ENCODE measurements at regions not wholly inside any gene's neighbourhood (a gene's known extent, or its start where the extent isn't known, plus 50 kb on each side); places are given as distances from the start of the nearest gene placed in this dataset.

- ATAC-seq: peak; percentile 31
- POLR2A ChIA-PET: no interaction called here
- H3K4me3 Mint-ChIP-seq: peak overlapping the region in 2 of 10 donors; percentile 8 to 20
- Histone ChIP-seq H3K4me1 (ENCODE audit: control insufficient read depth in 2 of 2, insufficient read depth in 2 of 2, low read length in 2 of 2) (peaks cover 8 to 11% of the 10 kb centered on the region in 2 donors), H3K27me3 (ENCODE audit: control insufficient read depth in 2 of 2, insufficient read depth in 2 of 2, low read length in 2 of 2) (no peaks in the 10 kb centered on the region), H3K36me3 (ENCODE audit: control insufficient read depth in 2 of 3, insufficient read depth in 3 of 3, low read length in 3 of 3) (no peaks in the 10 kb centered on the region), H3K27ac (ENCODE audit: low read depth, low read length) (no peak overlapping the region), H3K9me3 (ENCODE audit: control insufficient read depth in 2 of 3, low read length in 3 of 3) (no peaks in the 10 kb centered on the region), H3K4me3 (ENCODE audit: low read length) (no peak overlapping the region)
- H3K4me1 Mint-ChIP-seq: peaks cover 5 to 54% (median 37%) of the 10 kb centered on the region in 7 donors
- peak in 7 of 9 donors; percentile 10 to 49 (median 23) for DNase-seq
- H3K27me3 Mint-ChIP-seq: no peaks in the 10 kb centered on the region
- no peaks in the 10 kb centered on the region for H3K36me3 Mint-ChIP-seq
- intact Hi-C loops (cut with micrococcal nuclease): loop anchor here in 1 of 2 donors (5.0 kb wide), 1 partner anchor 109 kb away; no protein-coding TSS in a partner anchor
- H3K9me3 Mint-ChIP-seq: peaks cover 0 to 4% (median 0%) of the 10 kb centered on the region in 11 donors
- CTCF ChIA-PET: no interaction called here
- peak overlapping the region in 3 of 9 donors; percentile 21 to 78 (median 33) for H3K27ac Mint-ChIP-seq
Observed at GRCh38 chr5:110031402-110032140, 341.8 kb downstream of the MAN2A1 start.

GRCh38 chr5:110032376-110032775 is 342.6 kb downstream of the MAN2A1 start:
- Histone ChIP-seq H3K4me1 (ENCODE audit: control insufficient read depth in 2 of 2, insufficient read depth in 2 of 2, low read length in 2 of 2) (peaks cover 8 to 11% of the 10 kb centered on the region in 2 donors), H3K36me3 (ENCODE audit: control insufficient read depth in 2 of 3, insufficient read depth in 3 of 3, low read length in 3 of 3) (no peaks in the 10 kb centered on the region), H3K9me3 (ENCODE audit: control insufficient read depth in 2 of 3, low read length in 3 of 3) (no peaks in the 10 kb centered on the region), H3K4me3 (ENCODE audit: low read length) (no peak overlapping the region), H3K27ac (ENCODE audit: low read depth, low read length) (no peak overlapping the region), H3K27me3 (ENCODE audit: control insufficient read depth in 2 of 2, insufficient read depth in 2 of 2, low read length in 2 of 2) (no peaks in the 10 kb centered on the region)
- ChIA-PET POLR2A (interaction anchor here (1.7 kb wide), 1 partner anchor 343 kb away, joined by 11 read pairs; the partner anchor contains the start of gene MAN2A1), CTCF (no interaction called here)
- intact Hi-C loops (cut with micrococcal nuclease): loop anchor here in 1 of 2 donors (5.0 kb wide), 1 partner anchor 110 kb away; no protein-coding TSS in a partner anchor
- no peaks in the 10 kb centered on the region for H3K9me3 Mint-ChIP-seq
- H3K4me1 Mint-ChIP-seq: peaks cover 5 to 54% (median 37%) of the 10 kb centered on the region in 7 donors
- DNase-seq (no peak), ATAC-seq (no peak)
- H3K27me3 Mint-ChIP-seq: peaks cover 0 to 1% (median 0%) of the 10 kb centered on the region in 5 donors
- H3K36me3 Mint-ChIP-seq: no peaks in the 10 kb centered on the region
- no peak overlapping the region for H3K4me3 Mint-ChIP-seq
- no peak overlapping the region for H3K27ac Mint-ChIP-seq

GRCh38 chr5:110034056-110034600 is 344.4 kb downstream of the MAN2A1 start:
- ChIA-PET CTCF (interaction anchor here (0.6 kb wide), 1 partner anchor 27 kb away, joined by 3 read pairs; no protein-coding TSS in a partner anchor), POLR2A (interaction anchor here (1.6 kb wide), 1 partner anchor 14 kb away, joined by 3 read pairs; no protein-coding TSS in a partner anchor)
- Mint-ChIP-seq H3K27ac (peak overlapping the region in 1 of 9 donors; percentile 86), H3K36me3 (no peaks in the 10 kb centered on the region), H3K27me3 (peaks cover 0 to 2% (median 0%) of the 10 kb centered on the region in 5 donors), H3K4me1 (peaks cover 0 to 41% (median 28%) of the 10 kb centered on the region in 7 donors), H3K9me3 (no peaks in the 10 kb centered on the region), H3K4me3 (no peak overlapping the region)
- intact Hi-C loops (cut with micrococcal nuclease): loop anchor here in 1 of 2 donors (5.0 kb wide), 1 partner anchor 112 kb away; no protein-coding TSS in a partner anchor
- Histone ChIP-seq H3K4me1 (ENCODE audit: control insufficient read depth in 2 of 2, insufficient read depth in 2 of 2, low read length in 2 of 2) (peaks cover 8 to 11% of the 10 kb centered on the region in 2 donors), H3K9me3 (ENCODE audit: control insufficient read depth in 2 of 3, low read length in 3 of 3) (no peaks in the 10 kb centered on the region), H3K27ac (ENCODE audit: low read depth, low read length) (no peak overlapping the region), H3K36me3 (ENCODE audit: control insufficient read depth in 2 of 3, insufficient read depth in 3 of 3, low read length in 3 of 3) (no peaks in the 10 kb centered on the region), H3K27me3 (ENCODE audit: control insufficient read depth in 2 of 2, insufficient read depth in 2 of 2, low read length in 2 of 2) (no peaks in the 10 kb centered on the region), H3K4me3 (ENCODE audit: low read length) (no peak overlapping the region)
- ATAC-seq: no peak
- DNase-seq: no peak

GRCh38 chr5:110038297-110038997 is 348.7 kb downstream of the MAN2A1 start:
- DNase-seq (no peak), ATAC-seq (no peak)
- Mint-ChIP-seq H3K27ac (no peak overlapping the region), H3K9me3 (peaks cover 0 to 24% (median 8%) of the 10 kb centered on the region in 11 donors), H3K4me1 (peaks cover 0 to 22% (median 13%) of the 10 kb centered on the region in 7 donors), H3K27me3 (peaks cover 0 to 2% (median 0%) of the 10 kb centered on the region in 5 donors), H3K36me3 (peaks cover 0 to 9% (median 5%) of the 10 kb centered on the region in 5 donors), H3K4me3 (no peak overlapping the region)
- Histone ChIP-seq H3K36me3 (ENCODE audit: control insufficient read depth in 2 of 3, insufficient read depth in 3 of 3, low read length in 3 of 3) (no peaks in the 10 kb centered on the region), H3K27me3 (ENCODE audit: control insufficient read depth in 2 of 2, insufficient read depth in 2 of 2, low read length in 2 of 2) (no peaks in the 10 kb centered on the region), H3K27ac (ENCODE audit: low read depth, low read length) (no peak overlapping the region), H3K9me3 (ENCODE audit: control insufficient read depth in 2 of 3, low read length in 3 of 3) (no peaks in the 10 kb centered on the region), H3K4me3 (ENCODE audit: low read length) (no peak overlapping the region), H3K4me1 (ENCODE audit: control insufficient read depth in 2 of 2, insufficient read depth in 2 of 2, low read length in 2 of 2) (no peaks in the 10 kb centered on the region)
- POLR2A ChIA-PET: no interaction called here
- intact Hi-C loops (cut with micrococcal nuclease): no loop called here
- CTCF ChIA-PET: no interaction called here

- Histone ChIP-seq H3K36me3 (ENCODE audit: control insufficient read depth in 2 of 3, insufficient read depth in 3 of 3, low read length in 3 of 3) (no peaks in the 10 kb centered on the region), H3K27me3 (ENCODE audit: control insufficient read depth in 2 of 2, insufficient read depth in 2 of 2, low read length in 2 of 2) (no peaks in the 10 kb centered on the region), H3K4me1 (ENCODE audit: control insufficient read depth in 2 of 2, insufficient read depth in 2 of 2, low read length in 2 of 2) (no peaks in the 10 kb centered on the region), H3K27ac (ENCODE audit: low read depth, low read length) (no peak overlapping the region), H3K4me3 (ENCODE audit: low read length) (no peak overlapping the region), H3K9me3 (ENCODE audit: control insufficient read depth in 2 of 3, low read length in 3 of 3) (no peaks in the 10 kb centered on the region)
- POLR2A ChIA-PET: no interaction called here
- no peak for ATAC-seq
- H3K4me1 Mint-ChIP-seq: peaks cover 0 to 18% (median 11%) of the 10 kb centered on the region in 7 donors
- peaks cover 0 to 2% (median 0%) of the 10 kb centered on the region in 5 donors for H3K27me3 Mint-ChIP-seq
- CTCF ChIA-PET: no interaction called here
- H3K36me3 Mint-ChIP-seq: peaks cover 6 to 18% (median 13%) of the 10 kb centered on the region in 5 donors
- no peak overlapping the region for H3K4me3 Mint-ChIP-seq
- H3K27ac Mint-ChIP-seq: no peak overlapping the region
- peaks cover 3 to 39% (median 11%) of the 10 kb centered on the region in 11 donors for H3K9me3 Mint-ChIP-seq
- no peak for DNase-seq
- intact Hi-C loops (cut with micrococcal nuclease): loop anchor here in 1 of 2 donors (10.0 kb wide), 1 partner anchor 585 kb away; no protein-coding TSS in a partner anchor
Observed at GRCh38 chr5:110040178-110040577, 350.5 kb downstream of the MAN2A1 start.

- ATAC-seq: peak; percentile 8
- peak overlapping the region in 3 of 9 donors; percentile 5 to 9 (median 6) for H3K27ac Mint-ChIP-seq
- DNase-seq: peak in 7 of 9 donors; percentile 11 to 59 (median 24)
Observed at GRCh38 chr5:110043025-110043424, 353.3 kb downstream of the MAN2A1 start.

More at GRCh38 chr5:110043025-110043424, 353.3 kb downstream of the MAN2A1 start:
- Mint-ChIP-seq H3K9me3 (peaks cover 5 to 46% (median 17%) of the 10 kb centered on the region in 11 donors), H3K4me3 (peak overlapping the region in 1 of 10 donors; percentile 1), H3K4me1 (peaks cover 0 to 18% (median 11%) of the 10 kb centered on the region in 7 donors), H3K27me3 (peaks cover 0 to 4% (median 0%) of the 10 kb centered on the region in 5 donors), H3K36me3 (peaks cover 13 to 24% (median 16%) of the 10 kb centered on the region in 5 donors)
- intact Hi-C loops (cut with micrococcal nuclease): loop anchor here in 1 of 2 donors (10.0 kb wide), 1 partner anchor 582 kb away; no protein-coding TSS in a partner anchor
- CTCF ChIA-PET: no interaction called here
- Histone ChIP-seq H3K36me3 (ENCODE audit: control insufficient read depth in 2 of 3, insufficient read depth in 3 of 3, low read length in 3 of 3) (no peaks in the 10 kb centered on the region), H3K27ac (ENCODE audit: low read depth, low read length) (no peak overlapping the region), H3K27me3 (ENCODE audit: control insufficient read depth in 2 of 2, insufficient read depth in 2 of 2, low read length in 2 of 2) (no peaks in the 10 kb centered on the region), H3K4me1 (ENCODE audit: control insufficient read depth in 2 of 2, insufficient read depth in 2 of 2, low read length in 2 of 2) (no peaks in the 10 kb centered on the region), H3K9me3 (ENCODE audit: control insufficient read depth in 2 of 3, low read length in 3 of 3) (no peaks in the 10 kb centered on the region), H3K4me3 (ENCODE audit: low read length) (no peak overlapping the region)
- POLR2A ChIA-PET: no interaction called here
